HG03280 (cell line): ENCODE measurements at regions not wholly inside any gene's neighbourhood (a gene's known extent, or its start where the extent isn't known, plus 50 kb on each side); places are given as distances from the start of the nearest gene placed in this dataset.

Source experiments
- ATAC-seq: cut with Tn5 transposase; IDR thresholded peaks from one replicate; pipeline ENCODE4 v1.9.1; 2021; ENCODE audit warnings: mild to moderate bottlenecking, moderate library complexity; ENCODE audit not compliant: unreplicated experiment

DNA sequence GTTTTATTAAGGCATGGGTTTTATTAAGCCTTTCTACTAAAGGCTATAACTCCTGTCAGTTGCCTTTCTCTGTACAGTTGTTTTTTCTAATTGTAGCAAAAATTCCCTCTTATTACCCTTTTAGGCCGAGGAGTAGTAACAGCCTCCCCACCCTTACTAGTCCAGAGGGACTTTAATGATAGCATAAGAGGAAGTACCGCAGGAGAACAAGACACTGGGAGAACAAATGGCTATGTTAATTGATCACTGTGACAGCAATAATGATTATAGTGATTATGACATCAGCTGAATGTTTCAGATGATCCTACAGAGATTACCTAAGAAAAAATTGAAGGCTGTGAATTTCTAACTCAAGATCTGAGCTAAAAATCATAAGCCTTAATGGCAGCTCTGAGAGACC lies 383.0 kb upstream of the PTBP2 start:
- no peak for ATAC-seq

GRCh38 chr1:96340686-96341085 lies 380.9 kb upstream of the PTBP2 start:
- no peak for ATAC-seq

GRCh38 chr1:96346719-96347118 lies 374.9 kb upstream of the PTBP2 start:
- no peak for ATAC-seq

GRCh38 chr1:96349896-96350295 lies 371.7 kb upstream of the PTBP2 start:
- ATAC-seq = no peak

GRCh38 chr1:96352733-96353132 lies 368.9 kb upstream of the PTBP2 start:
- ATAC-seq = no peak

DNA sequence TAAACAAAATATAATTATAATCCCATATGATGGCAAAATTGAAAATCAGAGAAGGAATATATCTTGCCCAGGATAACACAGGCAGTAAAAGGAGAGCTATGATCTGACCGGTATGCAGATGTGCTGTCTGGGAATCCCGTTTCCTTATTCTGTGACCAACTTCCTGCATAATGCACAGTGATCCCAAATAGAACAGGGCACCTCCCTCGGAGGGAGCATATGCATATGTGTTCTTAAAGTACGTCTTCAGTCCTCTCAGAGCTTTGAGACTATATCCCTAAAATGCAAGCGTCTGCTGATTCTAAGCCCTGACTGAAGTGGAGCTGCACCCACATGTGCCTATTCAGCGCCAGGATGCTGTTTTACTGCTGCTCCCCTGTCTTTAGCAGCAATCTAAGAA lies 366.1 kb upstream of the PTBP2 start:
- no peak for ATAC-seq

- ATAC-seq = no peak
Measured at GRCh38 chr1:96355961-96356360, 365.6 kb upstream of the PTBP2 start.

GRCh38 chr1:96357141-96357765 lies 364.3 kb upstream of the PTBP2 start:
- no peak for ATAC-seq

GRCh38 chr1:96358057-96358456 lies 363.5 kb upstream of the PTBP2 start:
- ATAC-seq = no peak

GRCh38 chr1:96360036-96360795 lies 361.4 kb upstream of the PTBP2 start:
- ATAC-seq = no peak

DNA sequence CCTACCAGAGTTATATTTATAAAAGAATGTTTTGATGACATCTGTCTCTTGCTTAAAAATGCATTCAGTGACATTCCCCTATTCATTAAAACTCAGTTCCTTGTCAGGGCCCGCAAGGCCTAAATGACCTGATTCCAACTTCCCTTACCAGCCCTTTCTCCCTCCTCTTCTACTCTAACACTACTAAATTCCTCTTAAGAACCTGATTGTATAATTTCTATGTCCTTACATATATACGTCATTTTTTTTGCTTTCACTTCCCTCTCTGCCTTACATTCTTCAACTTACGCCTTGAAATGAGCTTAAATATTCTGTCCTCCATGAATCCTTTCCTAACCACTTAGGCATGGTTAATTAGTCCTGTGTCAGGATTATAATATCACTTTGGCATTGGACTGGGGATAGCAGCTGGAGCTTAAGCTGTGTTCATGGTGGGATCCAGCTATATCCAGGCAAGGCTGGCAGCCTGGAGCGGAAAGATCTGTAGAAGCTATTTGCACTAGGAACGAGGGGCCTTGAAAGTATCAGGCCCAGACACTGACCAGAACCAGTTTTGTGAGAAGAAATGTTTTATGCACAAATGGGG lies 360.2 kb upstream of the PTBP2 start:
- ATAC-seq = no peak

DNA sequence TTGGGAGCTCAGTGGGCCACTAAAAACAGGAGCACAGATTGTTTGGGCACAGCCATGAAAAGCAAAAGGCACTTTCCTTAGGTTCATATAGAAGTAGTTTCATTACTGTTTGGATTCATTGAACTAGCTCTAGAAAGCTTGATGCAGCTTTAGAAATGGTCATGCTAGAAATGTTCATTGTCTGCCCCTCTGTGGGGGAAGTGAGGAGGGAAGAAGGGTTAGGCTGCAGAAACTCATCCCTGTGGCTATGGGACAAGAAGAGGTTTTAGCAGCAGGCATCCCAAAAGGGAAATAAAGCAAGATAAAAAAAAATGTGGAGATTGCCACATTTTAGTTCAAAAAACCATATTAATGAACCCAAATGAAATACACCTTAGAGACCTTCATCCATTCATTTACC lies 359.6 kb upstream of the PTBP2 start:
- no peak for ATAC-seq

DNA sequence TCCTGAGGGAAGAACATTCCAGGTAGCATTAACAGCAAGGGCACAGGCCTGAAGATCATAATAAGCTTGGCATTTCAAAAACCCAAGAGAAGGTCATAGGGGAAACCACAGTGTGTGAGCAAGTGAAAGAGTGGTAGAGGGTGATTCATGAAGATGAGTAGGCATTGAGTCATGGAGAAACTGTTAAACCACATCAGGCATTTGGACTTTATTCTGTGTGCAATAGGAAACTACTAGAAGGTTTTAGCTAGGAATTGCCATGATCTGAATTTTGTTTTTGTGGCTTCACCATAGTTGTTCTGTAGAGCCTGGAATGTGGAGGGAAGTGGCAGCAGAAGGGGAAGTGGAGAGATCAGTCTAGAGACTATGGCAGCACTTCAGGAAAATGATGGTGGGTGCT lies 359.0 kb upstream of the PTBP2 start:
- peak; percentile 45 for ATAC-seq

DNA sequence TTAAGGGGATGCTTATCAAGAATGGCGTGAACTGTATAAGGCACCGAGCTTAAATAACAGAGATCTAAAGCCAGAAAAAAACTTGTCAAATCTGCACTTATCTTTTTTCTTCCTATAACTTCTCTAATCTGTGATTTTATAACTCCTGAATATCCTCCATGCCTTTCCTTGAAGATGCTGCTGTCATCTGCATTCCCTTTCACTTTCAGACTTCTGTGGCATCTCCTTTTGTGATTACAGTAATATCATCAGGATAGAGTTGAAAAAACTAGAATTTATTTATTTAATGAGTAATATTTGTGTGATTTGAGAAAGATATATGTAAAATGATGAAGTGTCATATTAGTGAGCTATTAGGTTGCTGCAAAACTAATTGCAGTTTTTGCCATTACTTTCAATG lies 357.8 kb upstream of the PTBP2 start:
- ATAC-seq = no peak

DNA sequence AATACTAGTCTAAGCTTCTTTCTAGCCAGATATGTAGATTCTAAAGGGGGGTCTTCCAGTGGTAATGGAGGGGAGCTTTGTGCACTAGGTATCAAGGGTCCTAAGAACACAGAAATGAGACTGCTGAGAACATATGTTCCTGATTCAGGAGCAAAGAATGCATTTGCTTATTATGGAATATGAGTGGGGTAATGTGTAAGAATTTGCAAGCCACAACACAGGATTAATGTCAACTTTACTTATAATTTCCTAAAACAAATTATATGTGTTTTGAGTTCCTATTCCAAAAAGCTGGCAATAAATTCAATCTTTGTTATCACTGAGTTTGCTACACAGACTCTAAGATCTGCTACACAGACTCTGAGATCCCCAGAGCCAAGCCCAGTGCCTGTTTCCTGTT lies 357.0 kb upstream of the PTBP2 start:
- no peak for ATAC-seq

DNA sequence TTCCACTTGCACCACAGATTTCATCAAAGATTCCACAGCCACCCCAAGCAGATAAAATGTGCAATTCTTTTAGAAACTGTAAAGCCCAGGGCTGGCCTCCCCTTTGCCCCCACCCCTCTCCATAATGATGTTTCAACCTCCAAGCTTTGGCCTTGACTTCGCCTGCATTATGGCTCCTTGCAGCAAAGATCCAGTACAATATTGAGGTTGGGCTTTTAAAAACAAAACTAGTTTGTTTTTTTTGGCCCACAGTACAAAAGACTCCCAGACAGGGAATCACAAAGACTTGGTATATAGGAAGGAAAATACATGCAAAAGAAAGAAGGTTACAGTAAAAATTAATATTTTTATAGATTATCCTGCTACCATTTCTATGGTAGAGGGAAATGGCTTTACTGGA lies 356.5 kb upstream of the PTBP2 start:
- ATAC-seq = no peak

GRCh38 chr1:96365596-96366390 lies 355.8 kb upstream of the PTBP2 start:
- no peak for ATAC-seq

DNA sequence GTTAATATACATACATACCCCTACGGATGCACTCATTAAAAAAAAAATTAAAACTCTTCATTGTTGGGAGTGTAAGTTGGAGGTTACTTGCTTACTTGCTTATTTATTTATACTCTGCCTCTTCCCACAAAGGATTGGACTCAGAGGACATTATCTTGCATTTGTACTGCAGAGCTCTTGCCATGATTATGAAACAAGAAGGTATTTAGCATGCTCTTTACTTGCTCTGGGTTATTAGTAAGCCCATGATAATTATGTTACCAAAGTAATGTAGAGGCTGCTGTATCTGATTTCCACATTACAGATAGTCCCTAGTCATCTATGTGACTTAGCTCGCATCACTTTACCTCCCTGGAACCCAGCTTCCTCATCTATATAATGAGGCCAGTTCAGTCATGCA lies 355.1 kb upstream of the PTBP2 start:
- ATAC-seq = no peak

DNA sequence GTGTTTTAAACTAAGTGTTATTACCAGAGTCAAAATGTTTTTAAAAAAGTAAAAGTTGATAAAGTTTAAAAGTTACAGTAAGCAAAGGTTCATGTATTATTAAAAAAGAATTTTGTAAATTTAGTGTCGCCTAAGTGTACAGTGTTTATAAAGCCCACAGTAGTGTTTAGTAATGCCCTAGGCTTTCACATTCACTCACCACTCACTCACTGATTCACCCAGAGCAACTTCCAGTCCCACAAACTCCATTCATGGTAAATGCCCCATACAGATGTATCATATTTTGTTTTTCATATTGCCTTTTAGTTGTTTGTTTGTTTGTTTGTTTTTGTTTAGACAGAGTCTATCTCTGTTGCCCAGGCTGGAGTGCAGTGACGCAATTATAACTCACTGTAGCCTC lies 353.8 kb upstream of the PTBP2 start:
- no peak for ATAC-seq

GRCh38 chr1:96370757-96371156 lies 350.8 kb upstream of the PTBP2 start:
- no peak for ATAC-seq

DNA sequence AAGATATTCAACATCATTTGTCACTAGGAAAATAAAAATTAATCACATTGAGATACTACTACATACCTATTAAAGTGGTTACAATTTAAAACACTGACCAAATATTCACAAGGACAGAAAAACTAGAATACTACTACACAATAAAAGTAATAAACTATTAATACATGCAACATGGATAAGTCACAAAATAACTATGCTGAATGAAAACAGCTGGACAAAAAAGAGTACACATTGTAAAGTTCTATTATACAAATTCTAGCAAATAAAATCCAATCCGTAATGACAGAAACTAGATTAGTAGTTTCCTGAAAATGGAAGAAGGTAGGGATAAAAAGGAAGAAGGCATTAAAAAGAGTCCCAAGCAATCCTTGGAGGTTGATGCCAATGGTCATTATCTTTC lies 348.7 kb upstream of the PTBP2 start:
- ATAC-seq = no peak
